Neural cell (in vitro differentiated cells): ENCODE measurements at regions not wholly inside any gene's neighbourhood (a gene's known extent, or its start where the extent isn't known, plus 50 kb on each side); places are given as distances from the start of the nearest gene placed in this dataset.

Experiments
- EP300 ChIP-seq: fragments of 450-650 bp; conservative IDR thresholded peaks from 2 replicates; pipeline ENCODE4 v1.6.1; 2014; ENCODE audit warnings: antibody characterized with exemption, mild to moderate bottlenecking, moderate library complexity; ENCODE audit not compliant: poor library complexity, severe bottlenecking
- REST ChIP-seq: IDR thresholded peaks from 2 replicates; pipeline ENCODE4 v1.6.1; 2012; ENCODE audit warnings: borderline replicate concordance

GRCh38 chr1:191818198-191818597, 340.1 kb upstream of the RGS18 start:
- TF ChIP-seq EP300 (no peak), REST (no peak)
